ENCODE measurements at regions not wholly inside any gene's neighbourhood (a gene's known extent, or its start where the extent isn't known, plus 50 kb on each side); places are given as distances from the start of the nearest gene placed in this dataset.
"Not testable (repeated sequence)": the region's sequence is repeated elsewhere in the genome, so short reads cannot be mapped to it uniquely, and the experiment has no call there.

- TF ChIP-seq MEF2A (IDR thresholded peaks at IDR 0.05; ENCODE audit: borderline replicate concordance, low read depth) (no peak), NFIC (IDR thresholded peaks at IDR 0.05; ENCODE audit: borderline replicate concordance) (no peak), REST (IDR thresholded peaks at IDR 0.05; ENCODE audit: low read depth, low read length) (no peak), RCOR1 (IDR thresholded peaks at IDR 0.05; ENCODE audit: low read length) (no peak), SMC3 (IDR thresholded peaks at IDR 0.05; ENCODE audit: low read depth, low read length) (no peak)
These were observed 164.3 kb upstream of the TUBA3C start (continued) for GRCh38 chr13:19345916-19346422.

- Histone ChIP-seq H3K4me1 (ENCODE audit: control insufficient read depth in 1 of 2, insufficient read depth in 2 of 2, low read depth in 1 of 2, low read length in 1 of 2) (no peaks in the 10 kb centered on the region), H3K9me3 (no peaks in the 10 kb centered on the region), H3K79me2 (ENCODE audit: insufficient read depth) (no peaks in the 10 kb centered on the region), H2AFZ (ENCODE audit: low read depth) (no peak overlapping the region), H3F3A (replicated peaks; ENCODE audit: insufficient read depth) (no peaks in the 10 kb centered on the region), H3K4me3 (ENCODE audit: low read depth in 2 of 2, low read length in 1 of 2) (no peak overlapping the region), H3K9ac (no peak overlapping the region), H3K9me2 (no peaks in the 10 kb centered on the region), H3K27me3 (ENCODE audit: insufficient read depth) (peaks cover 14% of the 10 kb centered on the region; the same call in 1 of the 2 replicates), H4K20me1 (ENCODE audit: insufficient read depth) (no peaks in the 10 kb centered on the region), H3K4me2 (no peak overlapping the region), H3K27ac (ENCODE audit: low read depth in 2 of 2, low read length in 1 of 2) (no peak overlapping the region), H3K36me3 (replicated peaks in 1 of 2; ENCODE audit: control insufficient read depth in 1 of 2, insufficient read depth in 2 of 2, low read length in 1 of 2) (no peaks in the 10 kb centered on the region)
- POLR2A ChIA-PET = no interaction called here
- no peak for DNase-seq
- 5% methylated on average over 6 of the region's 10 CpGs for WGBS (ENCODE audit: low lambda C conversion rate)
- TF ChIP-seq MXI1 (IDR thresholded peaks at IDR 0.05; ENCODE audit: low read depth, low read length) = no peak
- TF ChIP-seq FOSL2 (IDR thresholded peaks at IDR 0.05; ENCODE audit: borderline replicate concordance, low read depth) = no peak
- no peak for TF ChIP-seq FOXM1 (IDR thresholded peaks at IDR 0.05; ENCODE audit: low read depth)
- TF ChIP-seq JUND (IDR thresholded peaks at IDR 0.05) = no peak
- TF ChIP-seq REST (IDR thresholded peaks at IDR 0.05; ENCODE audit: low read depth, low read length) = no peak
- no peak for TF ChIP-seq SMC3 (IDR thresholded peaks at IDR 0.05; ENCODE audit: low read depth, low read length)
- CTCF ChIA-PET = no interaction called here
These were observed 163.5 kb upstream of the TUBA3C start for GRCh38 chr13:19345158-19345557.

- Histone ChIP-seq H3K27me3 (ENCODE audit: insufficient read depth) (peaks cover 14% of the 10 kb centered on the region; the same call in 1 of the 2 replicates), H3K4me2 (peak overlapping the region; percentile 50; the same call in 1 of the 2 replicates), H3K4me3 (ENCODE audit: low read depth in 2 of 2, low read length in 1 of 2) (peak overlapping the region in 1 of 2 experiments; percentile 24; a peak in 2 of 4 replicates)
- POLR2A ChIA-PET; H3K4me1 ChIP-seq (ENCODE audit: control insufficient read depth in 1 of 2, insufficient read depth in 2 of 2, low read depth in 1 of 2, low read length in 1 of 2); H3K9me2 ChIP-seq; H2AFZ ChIP-seq (ENCODE audit: low read depth); H3K36me3 ChIP-seq (replicated peaks in 1 of 2; ENCODE audit: control insufficient read depth in 1 of 2, insufficient read depth in 2 of 2, low read length in 1 of 2); H3K79me2 ChIP-seq (ENCODE audit: insufficient read depth); H3K27ac ChIP-seq (ENCODE audit: low read depth in 2 of 2, low read length in 1 of 2); H3K9ac ChIP-seq; H3K9me3 ChIP-seq; H3F3A ChIP-seq (replicated peaks; ENCODE audit: insufficient read depth); H4K20me1 ChIP-seq (ENCODE audit: insufficient read depth); CTCF ChIA-PET: not testable (repeated sequence)
- DNase-seq = peak; percentile 10
- WGBS (ENCODE audit: low lambda C conversion rate) = 7% methylated on average over 18 of the region's 50 CpGs
These were observed 163.0 kb upstream of the TUBA3C start for GRCh38 chr13:19344585-19345120.

All from SK-N-SH (cell line).